ENCODE measurements at regions not wholly inside any gene's neighbourhood (a gene's known extent, or its start where the extent isn't known, plus 50 kb on each side); places are given as distances from the start of the nearest gene placed in this dataset.

DNA sequence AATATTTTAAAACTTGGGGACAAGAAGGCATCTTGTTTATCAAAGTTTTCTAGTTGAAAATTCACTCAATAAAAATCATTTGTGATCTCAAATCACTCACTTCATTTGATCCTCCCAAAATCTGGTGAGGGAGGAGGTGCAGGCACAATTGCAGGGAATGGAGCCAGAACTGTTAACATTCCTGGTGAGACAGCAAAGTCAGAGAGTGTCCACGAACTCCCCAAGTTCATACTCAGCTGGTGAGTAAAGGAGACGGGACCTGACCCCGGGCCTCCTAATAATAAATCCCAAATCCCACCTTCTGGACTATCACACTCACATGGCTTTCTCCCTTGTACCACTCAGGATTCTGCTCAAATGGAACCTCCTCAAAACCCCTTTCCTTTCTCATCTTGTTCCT lies 252.3 kb upstream of the LRTM1 start:
- DNase-seq (ENCODE audit: low spot score): no peak

- no peak for DNase-seq (ENCODE audit: low spot score)
Measured at GRCh38 chr3:55178336-55178735, 250.5 kb upstream of the LRTM1 start.

DNA sequence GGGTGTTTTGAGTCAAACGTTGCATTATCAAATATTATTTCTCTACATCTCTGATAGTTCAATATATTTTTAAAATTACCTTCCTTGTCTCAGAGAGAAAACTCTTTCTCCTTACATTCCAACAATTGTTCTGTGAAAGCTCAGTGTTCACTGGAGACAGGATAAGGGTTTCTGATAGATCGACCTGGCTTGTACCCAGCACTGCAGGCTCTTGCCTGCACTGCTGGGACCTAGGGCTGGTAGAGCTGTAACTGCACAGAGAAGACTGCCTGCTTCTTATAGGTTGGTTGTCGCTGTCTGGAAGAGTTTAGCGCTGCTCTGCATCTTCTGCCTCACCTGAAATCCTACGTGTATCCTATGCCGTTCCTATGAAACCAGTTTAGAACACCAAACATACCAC lies 249.9 kb upstream of the LRTM1 start:
- DNase-seq (ENCODE audit: low spot score): no peak

- no peak for DNase-seq (ENCODE audit: low spot score)
Measured at GRCh38 chr3:55175423-55175822, 247.6 kb upstream of the LRTM1 start.

GRCh38 chr3:55174747-55175146 lies 246.9 kb upstream of the LRTM1 start:
- DNase-seq (ENCODE audit: low spot score): no peak

- no peak for DNase-seq (ENCODE audit: low spot score)
Measured at GRCh38 chr3:55173504-55173903, 245.6 kb upstream of the LRTM1 start.

GRCh38 chr3:55172913-55173312 lies 245.1 kb upstream of the LRTM1 start:
- DNase-seq (ENCODE audit: low spot score): no peak

DNA sequence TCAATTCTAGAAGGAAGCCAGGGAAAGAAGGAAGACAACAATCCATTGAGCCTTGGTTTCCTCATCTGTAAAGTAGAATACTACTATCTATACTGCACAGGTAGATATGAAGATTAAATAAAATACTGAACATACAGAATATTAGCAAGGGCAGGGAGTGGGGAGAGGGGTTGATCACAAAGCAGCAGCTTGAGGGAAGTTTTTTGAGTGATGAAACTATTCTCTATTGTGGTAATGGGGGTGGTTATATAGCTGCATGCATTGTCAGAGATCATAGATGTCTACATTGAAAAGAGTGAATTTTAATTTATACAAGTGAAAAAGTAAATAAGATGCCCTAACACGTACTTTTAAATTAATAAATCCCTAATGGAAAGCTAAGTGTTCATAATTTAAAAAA lies 242.6 kb upstream of the LRTM1 start:
- DNase-seq (ENCODE audit: low spot score): no peak

DNA sequence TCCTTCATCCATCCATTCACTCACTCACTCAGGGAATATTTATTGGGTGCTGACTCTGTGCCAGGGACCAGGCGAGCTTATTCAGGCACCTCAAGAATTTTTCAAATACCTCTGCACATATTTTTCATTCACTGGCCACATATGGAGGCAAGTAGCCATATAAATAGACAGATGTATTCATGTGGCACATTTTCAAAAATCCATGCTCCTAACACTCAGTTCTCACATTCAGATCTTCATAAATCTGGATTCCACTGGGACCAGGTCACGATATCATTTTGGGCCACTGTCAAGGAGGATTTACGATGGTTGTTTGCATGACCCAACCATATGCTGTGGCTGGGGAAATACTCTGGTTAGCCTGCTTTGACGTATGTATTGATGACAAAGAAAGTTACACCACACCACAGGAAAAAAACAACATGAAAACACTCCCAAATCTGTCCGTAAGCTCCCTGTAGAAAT lies 241.8 kb upstream of the LRTM1 start:
- DNase-seq (ENCODE audit: low spot score): no peak

- DNase-seq (ENCODE audit: low spot score): no peak
Measured at GRCh38 chr3:55169161-55169560, 241.3 kb upstream of the LRTM1 start.

GRCh38 chr3:55167586-55168317 lies 239.9 kb upstream of the LRTM1 start:
- DNase-seq (ENCODE audit: low spot score): no peak

- DNase-seq (ENCODE audit: low spot score): no peak
Measured at GRCh38 chr3:55166576-55167555, 239.0 kb upstream of the LRTM1 start.

- no peak for DNase-seq (ENCODE audit: low spot score)
Measured at GRCh38 chr3:55165704-55166405, 238.0 kb upstream of the LRTM1 start.

DNA sequence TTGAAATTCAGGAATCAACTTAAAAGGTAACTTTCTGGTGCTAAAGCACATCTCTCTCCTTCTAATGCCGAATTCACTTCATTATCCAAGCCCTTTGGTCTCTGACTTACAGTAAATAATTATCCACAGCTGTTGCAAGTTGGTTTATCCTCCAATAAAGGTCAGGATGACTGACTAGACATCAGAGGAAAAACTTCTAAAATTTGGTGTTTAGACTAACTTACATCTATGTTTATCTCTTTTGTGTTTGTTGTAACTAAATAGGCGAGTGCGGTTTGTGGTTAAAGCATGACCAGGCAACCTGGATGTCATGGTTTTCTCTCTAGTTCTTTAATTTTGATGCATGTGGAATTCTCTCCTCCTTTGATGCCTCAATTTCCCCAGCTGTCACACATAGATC lies 237.4 kb upstream of the LRTM1 start:
- DNase-seq (ENCODE audit: low spot score): no peak

DNA sequence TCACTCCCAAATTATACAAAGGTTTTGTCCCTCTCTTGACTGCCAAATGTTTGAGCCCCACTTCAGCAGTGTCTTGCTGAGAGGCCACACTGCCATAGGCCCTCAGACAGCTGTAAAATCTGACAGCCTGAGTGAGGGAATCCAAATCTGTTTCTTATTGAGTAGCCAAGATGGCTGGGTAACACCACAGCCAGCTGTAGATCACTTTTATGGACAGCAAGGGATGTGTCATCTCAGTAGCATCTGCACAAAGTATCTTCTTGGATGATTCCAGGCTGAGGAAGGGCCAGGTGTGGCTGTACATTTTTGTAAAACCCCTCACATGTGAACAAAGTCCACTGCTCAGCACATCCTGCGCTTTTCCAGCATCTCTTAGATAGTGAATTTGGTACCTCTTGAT lies 237.0 kb upstream of the LRTM1 start:
- no peak for DNase-seq (ENCODE audit: low spot score)

DNA sequence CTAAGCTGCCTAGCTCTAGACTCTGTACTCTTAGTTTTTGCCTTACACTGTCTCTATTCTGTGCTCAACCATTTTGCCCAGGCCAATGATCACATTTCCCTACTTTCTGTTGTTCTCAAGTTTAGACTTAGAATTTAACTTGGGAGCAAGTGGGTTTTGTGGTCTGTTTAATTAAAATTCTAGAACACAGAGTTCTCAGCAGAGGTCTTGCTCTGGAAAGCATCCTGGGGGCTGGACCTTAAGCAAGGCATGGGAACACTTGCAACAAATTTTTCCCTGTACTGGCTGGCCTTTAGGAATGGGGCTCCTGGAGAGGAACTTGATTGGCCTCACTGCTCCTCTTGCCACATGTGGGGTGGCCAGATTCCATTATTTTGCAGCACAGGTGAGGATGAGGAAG lies 236.3 kb upstream of the LRTM1 start:
- DNase-seq (ENCODE audit: low spot score): no peak

DNA sequence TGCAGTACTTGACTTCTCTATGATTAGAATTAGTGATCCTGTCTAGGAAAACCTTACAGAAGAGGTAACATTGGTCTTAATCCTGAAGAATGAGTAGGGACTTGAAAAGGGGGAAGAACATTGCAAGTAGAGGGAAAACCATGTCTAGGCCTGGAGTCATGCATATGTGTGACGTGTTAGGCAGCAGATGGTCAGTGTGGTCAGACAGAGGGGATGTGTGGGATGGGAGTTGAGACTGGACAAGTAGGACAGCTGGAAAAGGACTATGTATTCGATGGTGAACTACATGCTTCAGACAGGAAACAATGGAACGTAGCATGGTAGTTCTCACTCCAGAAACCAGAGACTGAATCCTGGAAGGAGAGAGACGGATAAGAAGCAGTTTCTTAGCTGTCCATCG lies 235.6 kb upstream of the LRTM1 start:
- DNase-seq (ENCODE audit: low spot score): no peak

- DNase-seq (ENCODE audit: low spot score): no peak
Measured at GRCh38 chr3:55162031-55162795, 234.4 kb upstream of the LRTM1 start.

DNA sequence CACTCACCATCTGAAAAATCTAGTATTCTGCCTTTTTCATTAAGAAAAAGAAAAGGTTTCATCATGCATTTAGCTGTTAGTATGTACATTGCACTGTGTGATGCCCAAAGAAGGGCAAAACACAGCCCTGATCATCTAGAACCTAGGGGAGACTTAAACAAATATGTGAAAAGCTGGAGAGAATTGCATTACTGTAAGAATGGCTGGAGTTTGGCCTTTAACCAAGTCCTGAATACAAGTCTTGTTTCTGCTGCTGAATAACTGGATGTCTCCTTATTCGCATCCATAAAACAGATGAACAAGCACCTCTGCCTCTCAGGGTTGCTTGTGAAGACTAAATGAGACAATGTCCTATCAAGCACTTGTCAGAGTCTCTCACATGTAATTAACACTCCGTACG lies 233.4 kb upstream of the LRTM1 start:
- DNase-seq (ENCODE audit: low spot score): no peak

GRCh38 chr3:55160241-55160983 lies 232.6 kb upstream of the LRTM1 start:
- peak; percentile 54 for DNase-seq (ENCODE audit: low spot score)

GRCh38 chr3:55159711-55160110 lies 231.9 kb upstream of the LRTM1 start:
- no peak for DNase-seq (ENCODE audit: low spot score)

Data from ureter (tissue), 1 donor.